WTC11 (cell line): ENCODE measurements at regions not wholly inside any gene's neighbourhood (a gene's known extent, or its start where the extent isn't known, plus 50 kb on each side); places are given as distances from the start of the nearest gene placed in this dataset.

ENCODE experiments used
- ATAC-seq: fragments of 200-7000 bp; cut with Tn5 transposase; 2 replicates; pipeline ENCODE4 v1.10.0; 2021; ENCODE audit warnings: mild to moderate bottlenecking, moderate library complexity
- CTCF ChIA-PET: fragments of 300-600 bp; sonication (Branson Sonifier 250); formaldehyde crosslinking; loops from one replicate; lab custom pipeline; 2021; ENCODE audit warnings: antibody characterized with exemption; lab: Charles Lee
- POLR2A ChIA-PET: fragments of 350-600 bp; sonication (Branson Sonifier 250); formaldehyde crosslinking; loops from one replicate; lab custom pipeline; 2021; ENCODE audit warnings: antibody characterized with exemption; lab: Charles Lee
- DNase-seq: peaks from one replicate; pipeline ENCODE4 v3.0.0; 2021; ENCODE audit warnings: low spot score
- H3K27ac Mint-ChIP-seq: 2 replicates; pipeline ENCODE4 v1.8.0; 2021; ENCODE audit warnings: mixed read lengths
- H3K27me3 Mint-ChIP-seq: 2 replicates; pipeline ENCODE4 v1.8.0; 2021; ENCODE audit warnings: low read depth, mild to moderate bottlenecking, moderate library complexity, mixed read lengths
- H3K36me3 Mint-ChIP-seq: 2 replicates; pipeline ENCODE4 v1.8.0; 2021; ENCODE audit warnings: mixed read lengths
- H3K4me1 Mint-ChIP-seq: 2 replicates; pipeline ENCODE4 v1.8.0; 2022; ENCODE audit warnings: mixed read lengths
- H3K4me3 Mint-ChIP-seq: 2 replicates; pipeline ENCODE4 v1.8.0; 2021; ENCODE audit warnings: mild to moderate bottlenecking, moderate library complexity, mixed read lengths
- H3K9me3 Mint-ChIP-seq: 2 replicates; pipeline ENCODE4 v1.8.0; 2021; ENCODE audit warnings: mixed read lengths
- ATF1 ChIP-seq: sonication (generic); formaldehyde crosslinking; IDR thresholded peaks from 2 replicates; pipeline ENCODE4 v1.8.1; 2023; ENCODE audit warnings: mild to moderate bottlenecking, moderate library complexity, missing genetic modification reagents
- ELF4 ChIP-seq: sonication (generic); formaldehyde crosslinking; IDR thresholded peaks from 2 replicates; pipeline ENCODE4 v1.8.1; 2022; ENCODE audit warnings: low read depth, mild to moderate bottlenecking, moderate library complexity, missing genetic modification reagents
- JUN ChIP-seq: sonication (generic); formaldehyde crosslinking; IDR thresholded peaks from 2 replicates; pipeline ENCODE4 v1.8.0; 2023; ENCODE audit warnings: mild to moderate bottlenecking, missing genetic modification reagents
- NFYB ChIP-seq: sonication (generic); formaldehyde crosslinking; conservative IDR thresholded peaks from 2 replicates; pipeline ENCODE4 v1.8.0; 2022; ENCODE audit warnings: low read depth, missing genetic modification reagents
- NR3C1 ChIP-seq: sonication (generic); formaldehyde crosslinking; conservative IDR thresholded peaks from 2 replicates; pipeline ENCODE4 v1.8.1; 2023; ENCODE audit warnings: low read depth, mild to moderate bottlenecking, missing genetic modification reagents
- OVOL2 ChIP-seq: fragments of 250-450 bp; sonication (Bioruptor Pico); IDR thresholded peaks from 2 replicates; pipeline ENCODE4 v1.9.0; 2021; ENCODE audit warnings: mild to moderate bottlenecking, borderline replicate concordance
- PRRX2 ChIP-seq: fragments of 250-450 bp; sonication (Bioruptor Pico); IDR thresholded peaks from 2 replicates; pipeline ENCODE4 v1.8.0; 2021; ENCODE audit warnings: mild to moderate bottlenecking
- RELA ChIP-seq: sonication (generic); formaldehyde crosslinking; IDR thresholded peaks from 2 replicates; pipeline ENCODE4 v1.8.1; 2022; ENCODE audit warnings: missing genetic modification reagents, mild to moderate bottlenecking, borderline replicate concordance
- TF ChIP-seq, protein P1 (sequence below): sonication (generic); formaldehyde crosslinking; IDR thresholded peaks from 2 replicates; pipeline ENCODE4 v1.8.0; 2022; ENCODE audit warnings: mild to moderate bottlenecking, missing genetic modification reagents
- TF ChIP-seq, protein P2 (sequence below): sonication (generic); formaldehyde crosslinking; IDR thresholded peaks from 2 replicates; pipeline ENCODE4 v1.8.1; 2023; ENCODE audit warnings: mild to moderate bottlenecking, missing genetic modification reagents, moderate library complexity
- TF ChIP-seq, protein P3 (sequence below): sonication (generic); formaldehyde crosslinking; IDR thresholded peaks from 2 replicates; pipeline ENCODE4 v1.8.0; 2022; ENCODE audit warnings: mild to moderate bottlenecking, missing genetic modification reagents
- TF ChIP-seq, protein P4 (sequence below): sonication (generic); formaldehyde crosslinking; IDR thresholded peaks from 2 replicates; pipeline ENCODE4 v1.8.0; 2023; ENCODE audit warnings: missing genetic modification reagents, mild to moderate bottlenecking, borderline replicate concordance
- TF ChIP-seq, protein P5 (sequence below): sonication (generic); formaldehyde crosslinking; IDR thresholded peaks from 2 replicates; pipeline ENCODE4 v1.8.1; 2023; ENCODE audit warnings: mild to moderate bottlenecking, moderate library complexity, missing genetic modification reagents
- TF ChIP-seq, protein P6 (sequence below): sonication (generic); formaldehyde crosslinking; IDR thresholded peaks from 2 replicates; pipeline ENCODE4 v1.8.1; 2023; ENCODE audit warnings: mild to moderate bottlenecking, missing genetic modification reagents, moderate library complexity

DNA sequence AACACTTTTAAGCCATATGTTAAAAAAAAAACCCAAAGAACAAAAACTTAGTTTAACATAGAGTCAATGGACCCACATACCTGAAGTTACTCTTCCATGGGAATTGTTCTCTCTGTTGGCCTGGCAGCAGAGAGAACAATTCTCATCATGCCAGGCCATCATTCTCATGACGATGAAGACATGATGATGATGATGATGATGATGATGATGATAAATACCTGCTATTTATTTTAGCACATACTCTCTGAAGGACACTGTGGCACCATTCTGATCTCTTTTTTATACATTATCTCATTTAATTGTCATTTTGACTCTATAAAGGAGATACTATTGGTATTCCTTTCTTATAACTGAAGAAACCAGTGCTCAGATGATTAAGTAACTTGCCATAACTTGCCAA, 366.9 kb downstream of the MFSD1 start:
- no peaks in the 10 kb centered on the region for H3K9me3 Mint-ChIP-seq
- H3K4me1 Mint-ChIP-seq = no peaks in the 10 kb centered on the region
- no peaks in the 10 kb centered on the region for H3K27me3 Mint-ChIP-seq
- TF ChIP-seq, protein P1, sequence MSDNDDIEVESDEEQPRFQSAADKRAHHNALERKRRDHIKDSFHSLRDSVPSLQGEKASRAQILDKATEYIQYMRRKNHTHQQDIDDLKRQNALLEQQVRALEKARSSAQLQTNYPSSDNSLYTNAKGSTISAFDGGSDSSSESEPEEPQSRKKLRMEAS (CRISPR knock-in tag) = no peak
- TF ChIP-seq OVOL2 (CRISPR knock-in tag) = no peak
- TF ChIP-seq NR3C1 = no peak
- TF ChIP-seq NFYB (CRISPR knock-in tag) = no peak
- TF ChIP-seq, protein P2, sequence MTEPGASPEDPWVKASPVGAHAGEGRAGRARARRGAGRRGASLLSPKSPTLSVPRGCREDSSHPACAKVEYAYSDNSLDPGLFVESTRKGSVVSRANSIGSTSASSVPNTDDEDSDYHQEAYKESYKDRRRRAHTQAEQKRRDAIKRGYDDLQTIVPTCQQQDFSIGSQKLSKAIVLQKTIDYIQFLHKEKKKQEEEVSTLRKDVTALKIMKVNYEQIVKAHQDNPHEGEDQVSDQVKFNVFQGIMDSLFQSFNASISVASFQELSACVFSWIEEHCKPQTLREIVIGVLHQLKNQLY = no peak
- TF ChIP-seq ATF1 (CRISPR knock-in tag) = no peak
- no peak for TF ChIP-seq PRRX2 (CRISPR knock-in tag)
- TF ChIP-seq ELF4 (CRISPR knock-in tag) = no peak
- TF ChIP-seq JUN (CRISPR knock-in tag) = no peak
- TF ChIP-seq, protein P3, sequence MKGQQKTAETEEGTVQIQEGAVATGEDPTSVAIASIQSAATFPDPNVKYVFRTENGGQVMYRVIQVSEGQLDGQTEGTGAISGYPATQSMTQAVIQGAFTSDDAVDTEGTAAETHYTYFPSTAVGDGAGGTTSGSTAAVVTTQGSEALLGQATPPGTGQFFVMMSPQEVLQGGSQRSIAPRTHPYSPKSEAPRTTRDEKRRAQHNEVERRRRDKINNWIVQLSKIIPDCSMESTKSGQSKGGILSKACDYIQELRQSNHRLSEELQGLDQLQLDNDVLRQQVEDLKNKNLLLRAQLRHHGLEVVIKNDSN (CRISPR knock-in tag) = no peak
- no peak overlapping the region for H3K4me3 Mint-ChIP-seq
- no peak overlapping the region for H3K27ac Mint-ChIP-seq
- no peak for DNase-seq
- ChIA-PET POLR2A (no interaction called here), CTCF (no interaction called here)
- H3K36me3 Mint-ChIP-seq = no peaks in the 10 kb centered on the region
- ATAC-seq = no peak

DNA sequence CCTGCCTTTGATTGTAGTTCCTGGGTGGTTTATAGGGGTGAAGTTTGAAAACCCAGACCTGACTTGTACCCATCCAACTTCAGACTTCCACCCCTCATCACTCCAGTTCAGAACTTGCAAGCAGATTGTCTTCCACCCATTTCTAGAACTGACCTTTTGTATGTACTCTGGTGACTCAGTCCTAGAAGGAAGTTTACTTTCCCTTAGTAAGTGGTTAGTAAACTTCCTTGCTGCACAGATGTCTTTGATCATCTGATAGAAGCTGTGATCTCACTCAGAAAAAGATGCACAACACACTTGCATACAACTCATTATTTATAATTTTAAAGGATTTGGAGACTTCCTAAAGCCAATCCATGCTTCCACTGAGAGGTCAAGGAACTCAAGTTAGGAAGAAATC, 368.0 kb downstream of the MFSD1 start:
- ChIA-PET CTCF (no interaction called here), POLR2A (no interaction called here)
- Mint-ChIP-seq H3K9me3 (no peaks in the 10 kb centered on the region), H3K36me3 (no peaks in the 10 kb centered on the region), H3K27me3 (no peaks in the 10 kb centered on the region), H3K27ac (no peak overlapping the region), H3K4me3 (no peak overlapping the region), H3K4me1 (no peaks in the 10 kb centered on the region)
- TF ChIP-seq, protein P4, sequence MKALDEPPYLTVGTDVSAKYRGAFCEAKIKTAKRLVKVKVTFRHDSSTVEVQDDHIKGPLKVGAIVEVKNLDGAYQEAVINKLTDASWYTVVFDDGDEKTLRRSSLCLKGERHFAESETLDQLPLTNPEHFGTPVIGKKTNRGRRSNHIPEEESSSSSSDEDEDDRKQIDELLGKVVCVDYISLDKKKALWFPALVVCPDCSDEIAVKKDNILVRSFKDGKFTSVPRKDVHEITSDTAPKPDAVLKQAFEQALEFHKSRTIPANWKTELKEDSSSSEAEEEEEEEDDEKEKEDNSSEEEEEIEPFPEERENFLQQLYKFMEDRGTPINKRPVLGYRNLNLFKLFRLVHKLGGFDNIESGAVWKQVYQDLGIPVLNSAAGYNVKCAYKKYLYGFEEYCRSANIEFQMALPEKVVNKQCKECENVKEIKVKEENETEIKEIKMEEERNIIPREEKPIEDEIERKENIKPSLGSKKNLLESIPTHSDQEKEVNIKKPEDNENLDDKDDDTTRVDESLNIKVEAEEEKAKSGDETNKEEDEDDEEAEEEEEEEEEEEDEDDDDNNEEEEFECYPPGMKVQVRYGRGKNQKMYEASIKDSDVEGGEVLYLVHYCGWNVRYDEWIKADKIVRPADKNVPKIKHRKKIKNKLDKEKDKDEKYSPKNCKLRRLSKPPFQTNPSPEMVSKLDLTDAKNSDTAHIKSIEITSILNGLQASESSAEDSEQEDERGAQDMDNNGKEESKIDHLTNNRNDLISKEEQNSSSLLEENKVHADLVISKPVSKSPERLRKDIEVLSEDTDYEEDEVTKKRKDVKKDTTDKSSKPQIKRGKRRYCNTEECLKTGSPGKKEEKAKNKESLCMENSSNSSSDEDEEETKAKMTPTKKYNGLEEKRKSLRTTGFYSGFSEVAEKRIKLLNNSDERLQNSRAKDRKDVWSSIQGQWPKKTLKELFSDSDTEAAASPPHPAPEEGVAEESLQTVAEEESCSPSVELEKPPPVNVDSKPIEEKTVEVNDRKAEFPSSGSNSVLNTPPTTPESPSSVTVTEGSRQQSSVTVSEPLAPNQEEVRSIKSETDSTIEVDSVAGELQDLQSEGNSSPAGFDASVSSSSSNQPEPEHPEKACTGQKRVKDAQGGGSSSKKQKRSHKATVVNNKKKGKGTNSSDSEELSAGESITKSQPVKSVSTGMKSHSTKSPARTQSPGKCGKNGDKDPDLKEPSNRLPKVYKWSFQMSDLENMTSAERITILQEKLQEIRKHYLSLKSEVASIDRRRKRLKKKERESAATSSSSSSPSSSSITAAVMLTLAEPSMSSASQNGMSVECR (CRISPR knock-in tag) = no peak
- TF ChIP-seq, protein P5, sequence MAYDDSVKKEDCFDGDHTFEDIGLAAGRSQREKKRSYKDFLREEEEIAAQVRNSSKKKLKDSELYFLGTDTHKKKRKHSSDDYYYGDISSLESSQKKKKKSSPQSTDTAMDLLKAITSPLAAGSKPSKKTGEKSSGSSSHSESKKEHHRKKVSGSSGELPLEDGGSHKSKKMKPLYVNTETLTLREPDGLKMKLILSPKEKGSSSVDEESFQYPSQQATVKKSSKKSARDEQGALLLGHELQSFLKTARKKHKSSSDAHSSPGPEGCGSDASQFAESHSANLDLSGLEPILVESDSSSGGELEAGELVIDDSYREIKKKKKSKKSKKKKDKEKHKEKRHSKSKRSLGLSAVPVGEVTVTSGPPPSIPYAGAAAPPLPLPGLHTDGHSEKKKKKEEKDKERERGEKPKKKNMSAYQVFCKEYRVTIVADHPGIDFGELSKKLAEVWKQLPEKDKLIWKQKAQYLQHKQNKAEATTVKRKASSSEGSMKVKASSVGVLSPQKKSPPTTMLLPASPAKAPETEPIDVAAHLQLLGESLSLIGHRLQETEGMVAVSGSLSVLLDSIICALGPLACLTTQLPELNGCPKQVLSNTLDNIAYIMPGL (CRISPR knock-in tag) = no peak
- TF ChIP-seq, protein P6, sequence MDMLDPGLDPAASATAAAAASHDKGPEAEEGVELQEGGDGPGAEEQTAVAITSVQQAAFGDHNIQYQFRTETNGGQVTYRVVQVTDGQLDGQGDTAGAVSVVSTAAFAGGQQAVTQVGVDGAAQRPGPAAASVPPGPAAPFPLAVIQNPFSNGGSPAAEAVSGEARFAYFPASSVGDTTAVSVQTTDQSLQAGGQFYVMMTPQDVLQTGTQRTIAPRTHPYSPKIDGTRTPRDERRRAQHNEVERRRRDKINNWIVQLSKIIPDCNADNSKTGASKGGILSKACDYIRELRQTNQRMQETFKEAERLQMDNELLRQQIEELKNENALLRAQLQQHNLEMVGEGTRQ (CRISPR knock-in tag) = no peak
- no peak for TF ChIP-seq RELA (CRISPR knock-in tag)
- DNase-seq = no peak
- ATAC-seq = no peak
